ENCODE measurements at regions not wholly inside any gene's neighbourhood (a gene's known extent, or its start where the extent isn't known, plus 50 kb on each side); places are given as distances from the start of the nearest gene placed in this dataset.

GRCh38 chr3:27596921-27597320 lies 112.7 kb upstream of the SLC4A7 start:
- TF ChIP-seq POLR2AphosphoS5 (IDR thresholded peaks at IDR 0.05; ENCODE audit: borderline replicate concordance, low read depth, low read length) = no peak
- TF ChIP-seq EZH2 (IDR thresholded peaks at IDR 0.05) = no peak
- no peak for TF ChIP-seq FOXP2 (optimal IDR thresholded peaks at IDR 0.05; ENCODE audit: control extremely low read depth, extremely low read length, insufficient read depth)

Data from SK-N-MC (cell line).